ENCODE measurements at regions not wholly inside any gene's neighbourhood (a gene's known extent, or its start where the extent isn't known, plus 50 kb on each side); places are given as distances from the start of the nearest gene placed in this dataset.

- no peaks in the 10 kb centered on the region for H3K9me3 ChIP-seq
- H3K4me1 ChIP-seq = peaks cover 0 to 10% (median 0%) of the 10 kb centered on the region in 9 donors
- WGBS, 2 donors = 58 to 72% methylated on average over 6 of the region's 6 CpGs
- H3K36me3 ChIP-seq = no peaks in the 10 kb centered on the region
- H3K27ac ChIP-seq = no peak overlapping the region
- ATAC-seq = peak in 1 of 8 donors; percentile 68
- TF ChIP-seq, protein P1, sequence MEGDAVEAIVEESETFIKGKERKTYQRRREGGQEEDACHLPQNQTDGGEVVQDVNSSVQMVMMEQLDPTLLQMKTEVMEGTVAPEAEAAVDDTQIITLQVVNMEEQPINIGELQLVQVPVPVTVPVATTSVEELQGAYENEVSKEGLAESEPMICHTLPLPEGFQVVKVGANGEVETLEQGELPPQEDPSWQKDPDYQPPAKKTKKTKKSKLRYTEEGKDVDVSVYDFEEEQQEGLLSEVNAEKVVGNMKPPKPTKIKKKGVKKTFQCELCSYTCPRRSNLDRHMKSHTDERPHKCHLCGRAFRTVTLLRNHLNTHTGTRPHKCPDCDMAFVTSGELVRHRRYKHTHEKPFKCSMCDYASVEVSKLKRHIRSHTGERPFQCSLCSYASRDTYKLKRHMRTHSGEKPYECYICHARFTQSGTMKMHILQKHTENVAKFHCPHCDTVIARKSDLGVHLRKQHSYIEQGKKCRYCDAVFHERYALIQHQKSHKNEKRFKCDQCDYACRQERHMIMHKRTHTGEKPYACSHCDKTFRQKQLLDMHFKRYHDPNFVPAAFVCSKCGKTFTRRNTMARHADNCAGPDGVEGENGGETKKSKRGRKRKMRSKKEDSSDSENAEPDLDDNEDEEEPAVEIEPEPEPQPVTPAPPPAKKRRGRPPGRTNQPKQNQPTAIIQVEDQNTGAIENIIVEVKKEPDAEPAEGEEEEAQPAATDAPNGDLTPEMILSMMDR (IDR thresholded peaks at IDR 0.05) = no peak
- intact Hi-C loops (cut with DNase I) = no loop called here
- no peak overlapping the region for H3K4me3 ChIP-seq
- H3K27me3 ChIP-seq = no peaks in the 10 kb centered on the region
- no peak for DNase-seq
Measured at GRCh38 chr4:11632483-11632882, 203.8 kb upstream of the HS3ST1 start.

DNA sequence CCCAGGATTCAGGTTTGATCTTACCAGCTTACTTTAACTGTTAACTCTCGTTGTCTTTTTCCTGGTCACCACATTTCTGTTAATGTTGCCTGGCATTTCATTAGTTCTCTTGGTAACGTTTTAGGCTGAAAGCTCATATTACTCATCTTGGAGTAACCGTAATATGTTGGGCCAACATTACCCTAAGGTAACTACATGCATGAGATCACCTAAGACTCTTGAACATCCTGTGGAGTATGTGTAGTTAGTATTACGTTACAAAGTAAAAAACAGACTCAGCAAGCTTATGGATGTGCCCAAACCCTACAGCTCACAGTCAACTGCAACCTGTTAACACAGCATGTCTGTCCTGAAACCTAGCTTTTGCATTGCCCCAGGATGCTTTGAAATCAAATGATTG, 203.3 kb upstream of the HS3ST1 start:
- Histone ChIP-seq H3K4me3 (no peak overlapping the region), H3K4me1 (peaks cover 0 to 10% (median 0%) of the 10 kb centered on the region in 9 donors), H3K9me3 (no peaks in the 10 kb centered on the region), H3K27ac (no peak overlapping the region), H3K36me3 (no peaks in the 10 kb centered on the region), H3K27me3 (no peaks in the 10 kb centered on the region)
- intact Hi-C loops (cut with DNase I) = no loop called here
- no peak for ATAC-seq
- WGBS, 2 donors = 76 to 86% methylated on average over 4 of the region's 4 CpGs
- DNase-seq = no peak
- TF ChIP-seq, protein P1 (IDR thresholded peaks at IDR 0.05) = no peak

- 95 to 96% methylated on average over 2 of the region's 2 CpGs for WGBS, 2 donors
- ATAC-seq (no peak), DNase-seq (no peak)
- H3K27me3 ChIP-seq = no peaks in the 10 kb centered on the region
- H3K27ac ChIP-seq = no peak overlapping the region
- H3K9me3 ChIP-seq = no peaks in the 10 kb centered on the region
- TF ChIP-seq, protein P1 (IDR thresholded peaks at IDR 0.05) = no peak
- no peak overlapping the region for H3K4me3 ChIP-seq
- intact Hi-C loops (cut with DNase I) = no loop called here
- H3K36me3 ChIP-seq = no peaks in the 10 kb centered on the region
- H3K4me1 ChIP-seq = peaks cover 0 to 10% (median 0%) of the 10 kb centered on the region in 9 donors
Measured at GRCh38 chr4:11631416-11631815, 202.7 kb upstream of the HS3ST1 start.

- no peak for DNase-seq
- ATAC-seq = no peak
- Histone ChIP-seq H3K36me3 (no peaks in the 10 kb centered on the region), H3K27me3 (no peaks in the 10 kb centered on the region), H3K4me3 (no peak overlapping the region), H3K4me1 (peaks cover 0 to 34% (median 6%) of the 10 kb centered on the region in 9 donors), H3K9me3 (no peaks in the 10 kb centered on the region), H3K27ac (no peak overlapping the region)
- intact Hi-C loops (cut with DNase I) = loop anchor here in 6 of 10 donors (5.0 to 10.0 kb wide), 4 partner anchors 69 to 203 kb away; partner anchors contain the start of gene HS3ST1 (in 3 of the 6)
- TF ChIP-seq, protein P1 (IDR thresholded peaks at IDR 0.05) = no peak
Measured at GRCh38 chr4:11628093-11628725, 199.5 kb upstream of the HS3ST1 start.
